ENCODE measurements at regions not wholly inside any gene's neighbourhood (a gene's known extent, or its start where the extent isn't known, plus 50 kb on each side); places are given as distances from the start of the nearest gene placed in this dataset.

DNA sequence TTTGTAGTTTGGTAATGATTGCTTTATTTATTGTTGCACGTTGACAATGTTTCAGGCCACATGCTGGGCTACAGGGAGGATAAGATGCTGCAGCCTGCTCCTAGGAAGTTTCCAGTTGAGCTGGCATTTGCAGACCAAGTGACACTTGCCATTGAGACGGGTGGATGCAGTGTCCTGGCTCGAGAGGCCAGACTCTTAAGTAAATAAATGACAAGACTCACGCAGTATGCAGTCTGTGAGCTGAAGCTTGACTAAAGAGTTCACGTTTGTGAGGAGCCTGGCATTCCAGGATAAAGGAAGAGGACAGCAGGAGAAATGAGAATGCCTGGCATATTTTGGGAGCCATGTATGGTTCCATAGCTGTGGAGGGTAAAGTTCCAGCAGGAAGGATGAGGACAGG is 105.8 kb downstream of the BAMBI start:
- no peak for DNase-seq (ENCODE audit: low read depth)

DNA sequence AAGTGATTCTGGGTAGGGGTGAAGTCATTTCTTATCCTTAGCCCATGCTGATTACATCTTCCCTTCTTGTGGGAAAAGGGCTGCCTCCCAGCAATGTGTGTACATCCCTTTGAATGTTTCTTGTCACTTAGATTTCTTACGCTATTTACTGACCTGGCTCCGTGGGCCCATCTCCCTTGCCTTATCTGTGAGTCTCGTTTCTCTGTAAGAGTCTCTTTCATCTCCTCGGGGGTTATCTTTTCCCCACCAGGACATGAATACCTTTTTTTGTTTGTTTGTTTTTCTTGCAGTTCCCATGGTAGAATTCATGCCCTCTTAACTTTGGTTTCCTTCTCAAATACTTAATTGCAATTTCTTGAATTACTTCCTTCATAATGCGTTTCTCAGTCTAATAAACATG is 107.7 kb downstream of the BAMBI start:
- no peak for DNase-seq (ENCODE audit: low read depth)

DNA sequence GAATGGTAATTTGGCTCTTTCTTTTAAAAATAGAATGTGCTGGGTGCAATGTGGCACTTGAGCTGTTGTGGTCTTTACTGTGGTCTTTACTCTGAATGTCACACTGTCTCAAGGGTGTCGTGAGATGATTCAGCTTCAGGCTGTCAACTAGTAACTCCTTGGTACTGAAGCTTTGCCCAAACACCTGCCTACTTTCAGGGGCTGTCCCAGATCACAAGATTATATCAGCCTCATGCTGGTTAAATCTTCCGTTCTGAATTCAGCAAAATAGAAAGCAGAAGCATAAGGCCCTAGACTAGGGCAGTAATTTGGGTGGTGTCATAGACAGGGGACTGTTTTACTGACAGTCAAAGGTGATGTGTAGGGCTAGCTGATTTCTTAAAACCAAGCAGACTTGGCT is 110.9 kb downstream of the BAMBI start:
- DNase-seq (ENCODE audit: low read depth) = no peak

DNA sequence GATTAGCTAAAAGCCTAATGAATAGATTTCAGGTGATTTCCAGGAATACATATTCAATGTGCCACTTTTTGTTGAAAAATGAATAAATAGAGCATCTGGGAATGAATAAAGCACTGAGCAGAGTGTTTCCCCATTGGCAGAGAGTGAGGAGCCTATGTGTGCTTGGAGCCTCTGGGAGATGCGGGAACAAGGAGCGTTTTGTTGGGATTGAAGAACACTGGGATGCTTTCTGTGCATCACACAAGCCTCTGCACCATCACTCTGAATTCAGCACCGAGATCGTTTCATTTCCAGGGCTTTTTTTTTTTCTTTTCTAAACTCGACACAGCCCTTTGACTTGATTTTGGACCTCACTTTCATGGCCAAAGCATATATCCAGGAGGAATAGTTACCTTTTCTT is 111.4 kb downstream of the BAMBI start:
- no peak for DNase-seq (ENCODE audit: low read depth)

DNA sequence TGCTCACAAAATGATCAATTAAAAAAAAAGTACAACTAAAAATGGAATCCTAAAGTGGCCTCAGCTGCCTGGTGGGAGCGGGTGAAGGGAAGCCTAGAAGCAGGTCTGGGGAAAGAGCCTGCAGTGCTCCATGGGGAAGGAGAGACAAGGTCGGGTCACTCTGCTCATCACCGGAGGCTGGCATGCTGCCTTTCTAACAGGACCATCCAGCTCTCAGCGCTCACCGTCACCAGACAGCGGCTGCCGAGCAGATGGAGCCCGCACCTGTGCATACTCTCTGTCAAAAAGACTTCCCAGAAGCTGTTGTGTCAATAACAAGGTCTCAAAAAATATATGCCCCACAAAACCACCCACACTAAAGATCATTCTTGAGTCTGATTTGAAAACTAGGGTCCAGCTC is 112.8 kb downstream of the BAMBI start:
- no peak for DNase-seq (ENCODE audit: low read depth)

- DNase-seq (ENCODE audit: low read depth) = no peak
Measured at GRCh38 chr10:28793482-28793881, 116.2 kb downstream of the BAMBI start.

DNA sequence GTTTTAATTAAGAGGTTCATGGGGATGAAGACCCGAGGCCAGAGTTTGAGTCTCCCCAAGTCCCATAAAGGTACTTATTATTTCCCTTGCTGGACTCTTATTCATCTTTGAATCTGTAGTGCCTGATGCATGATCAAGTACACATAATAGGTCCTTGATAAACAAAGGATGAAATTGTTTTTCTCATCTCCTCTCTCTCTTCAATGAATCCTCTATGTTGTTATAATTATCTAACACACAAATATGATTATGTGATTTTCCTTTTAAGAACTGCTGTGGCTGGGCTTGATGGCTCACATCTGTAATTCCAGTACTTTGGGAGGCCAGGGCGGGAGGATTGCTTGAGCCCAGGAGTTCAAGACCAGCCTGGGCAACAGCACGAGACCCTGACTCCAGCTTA is 117.7 kb downstream of the BAMBI start:
- no peak for DNase-seq (ENCODE audit: low read depth)

DNA sequence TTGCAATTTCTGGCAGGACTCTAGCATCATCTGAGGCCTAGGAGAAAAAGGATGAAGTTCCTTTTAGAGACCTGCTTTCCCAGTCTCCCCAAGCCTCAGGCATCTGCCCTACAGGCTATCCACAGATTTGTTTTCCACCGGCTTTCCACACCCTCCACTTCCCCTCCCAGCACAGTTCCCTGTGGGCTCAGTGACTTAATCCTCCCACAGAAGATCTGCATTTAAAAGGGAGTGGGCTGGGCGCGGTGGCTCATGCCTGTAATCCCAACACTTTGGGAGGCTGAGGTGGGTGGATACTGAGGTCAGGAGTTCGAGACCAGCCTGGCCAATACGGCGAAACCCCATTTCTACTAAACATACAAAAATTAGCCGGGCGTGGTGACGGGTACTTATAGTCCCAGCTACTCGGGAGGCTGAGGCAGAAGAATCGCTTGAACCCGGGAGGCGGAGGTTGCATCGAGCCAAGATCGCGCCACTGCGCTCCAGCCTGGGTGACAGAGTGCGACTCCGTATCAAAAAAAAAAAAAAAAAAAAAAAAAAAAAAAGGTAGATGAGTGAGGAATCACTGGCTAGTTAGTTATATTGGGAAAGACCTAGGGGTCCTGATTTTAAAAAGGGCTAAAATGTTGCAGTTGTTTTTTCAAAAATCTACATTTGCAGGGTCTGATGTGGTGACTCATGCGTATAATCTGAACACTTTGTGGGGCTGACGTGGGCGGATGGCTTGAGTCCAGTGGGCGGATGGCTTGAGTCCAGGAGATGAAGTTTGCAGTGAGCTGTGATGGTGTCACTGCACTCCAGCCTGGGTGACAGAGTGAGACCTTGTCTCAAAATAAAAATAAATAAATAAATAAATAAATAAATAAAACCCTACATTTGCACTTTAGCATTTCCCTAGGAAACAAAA is 119.5 kb downstream of the BAMBI start:
- DNase-seq (ENCODE audit: low read depth) = no peak

- DNase-seq (ENCODE audit: low read depth) = no peak
Measured at GRCh38 chr10:28797904-28798371, 120.6 kb downstream of the BAMBI start.

GRCh38 chr10:28798428-28798955 is 121.2 kb downstream of the BAMBI start:
- DNase-seq (ENCODE audit: low read depth) = no peak

GRCh38 chr10:28798964-28799363 is 121.6 kb downstream of the BAMBI start:
- DNase-seq (ENCODE audit: low read depth) = no peak

DNA sequence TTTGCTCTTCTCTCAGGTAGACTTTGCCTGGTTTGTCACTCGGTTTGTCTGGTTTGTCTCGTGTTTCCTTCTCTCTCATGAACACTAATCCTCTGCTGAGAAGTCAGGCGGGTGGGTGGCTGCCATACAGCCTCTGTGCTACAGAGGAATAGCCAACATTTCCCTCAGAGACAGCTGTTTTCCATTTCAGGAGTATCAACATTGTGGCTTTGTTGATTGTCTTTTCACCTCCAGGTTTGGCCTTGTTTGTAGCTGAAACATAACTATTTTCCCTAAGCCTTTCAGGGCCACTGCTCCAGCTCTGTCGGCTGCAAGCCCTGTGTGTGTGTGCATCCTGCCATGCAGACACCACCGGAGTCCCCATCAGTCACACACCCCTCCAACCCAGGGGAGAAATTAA is 122.8 kb downstream of the BAMBI start:
- no peak for DNase-seq (ENCODE audit: low read depth)

GRCh38 chr10:28801247-28801646 is 123.9 kb downstream of the BAMBI start:
- DNase-seq (ENCODE audit: low read depth) = no peak

GRCh38 chr10:28801869-28802268 is 124.5 kb downstream of the BAMBI start:
- DNase-seq (ENCODE audit: low read depth) = no peak

DNA sequence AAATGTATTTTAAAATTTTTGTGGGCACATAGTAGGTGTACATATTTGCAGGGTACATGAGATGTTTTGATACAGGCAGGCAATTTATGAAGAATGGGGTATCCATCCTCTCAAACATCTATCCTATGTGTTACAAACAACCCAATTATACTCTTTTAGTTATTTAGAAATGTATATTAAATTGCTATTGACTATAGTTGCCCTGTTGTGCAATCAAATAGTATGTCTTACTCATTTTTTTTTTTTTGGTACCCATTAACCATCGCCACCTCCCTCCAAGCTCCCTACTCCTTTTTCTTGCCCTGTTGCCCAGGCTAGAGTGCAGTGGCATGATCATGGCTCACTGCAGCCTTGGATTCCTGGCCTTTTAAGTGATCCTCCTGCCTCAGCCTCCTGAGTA is 128.1 kb downstream of the BAMBI start:
- DNase-seq (ENCODE audit: low read depth) = no peak

- no peak for DNase-seq (ENCODE audit: low read depth)
Measured at GRCh38 chr10:28806488-28806941, 129.2 kb downstream of the BAMBI start.

DNA sequence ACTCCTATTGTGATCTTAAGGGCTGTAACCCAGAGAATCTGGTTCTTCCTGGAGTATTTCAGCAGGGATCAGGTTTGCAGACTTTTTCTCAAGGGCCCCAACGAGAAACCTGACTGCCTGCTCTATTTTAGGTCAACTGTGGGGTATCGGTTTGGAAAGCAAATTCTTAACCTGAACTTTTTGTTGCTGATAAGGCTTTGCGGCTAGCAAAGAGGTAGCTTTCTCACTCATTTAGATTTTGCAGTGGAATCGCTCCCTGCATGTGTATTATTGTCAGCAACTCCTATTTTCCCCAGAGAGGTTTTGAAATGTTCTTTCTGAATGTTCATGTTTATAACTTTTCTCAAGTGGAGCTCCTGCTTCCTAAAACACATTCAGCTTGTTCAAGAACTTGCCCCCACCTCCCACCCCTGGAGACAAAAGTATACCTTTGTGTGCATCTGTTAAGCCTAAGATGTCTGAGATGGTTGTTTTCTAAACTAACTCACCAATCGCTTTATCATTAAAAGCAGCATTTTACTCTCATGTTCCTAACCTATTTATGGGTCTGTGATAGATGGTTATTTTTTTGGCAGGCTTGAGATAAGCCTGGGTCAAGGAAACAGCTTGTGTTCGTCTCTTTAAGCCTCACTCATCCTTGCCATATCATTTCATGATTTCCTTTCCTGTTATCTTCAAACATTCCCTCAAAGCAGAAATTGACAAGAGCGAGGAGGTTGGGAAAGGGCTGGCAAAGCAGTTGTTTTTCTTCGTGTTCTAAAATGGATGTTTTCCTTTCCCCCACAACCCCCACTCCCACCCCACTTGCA is 129.8 kb downstream of the BAMBI start:
- no peak for DNase-seq (ENCODE audit: low read depth)

- no peak for DNase-seq (ENCODE audit: low read depth)
Measured at GRCh38 chr10:28807760-28808613, 130.7 kb downstream of the BAMBI start.

DNA sequence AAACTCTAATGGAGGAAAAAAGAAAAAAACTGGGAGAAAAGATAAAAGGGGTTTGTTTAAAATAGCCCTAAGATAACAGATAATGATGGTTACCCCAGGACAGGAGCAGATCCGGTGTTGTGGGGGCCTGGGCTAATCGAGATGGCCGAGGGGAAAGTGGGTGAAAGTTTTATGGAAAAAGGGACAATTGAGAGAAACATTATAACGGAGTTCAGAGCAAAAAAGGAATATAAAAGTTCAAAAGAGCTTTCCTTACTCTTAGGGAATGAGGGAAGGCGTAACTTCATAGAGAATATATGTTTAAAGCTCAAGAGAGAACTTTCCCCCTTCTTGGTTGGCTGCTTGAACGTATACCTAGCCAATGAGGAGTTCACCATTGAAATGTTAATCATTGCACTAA is 131.4 kb downstream of the BAMBI start:
- DNase-seq (ENCODE audit: low read depth) = no peak

- no peak for DNase-seq (ENCODE audit: low read depth)
Measured at GRCh38 chr10:28810057-28810870, 132.9 kb downstream of the BAMBI start.

Data from stimulated activated CD8-positive, alpha-beta memory T cell treated with anti-CD3 and anti-CD28 coated beads, Interleukin-4, amount 100 ng/mL, for 24 hours (primary cell).